ENCODE measurements at regions not wholly inside any gene's neighbourhood (a gene's known extent, or its start where the extent isn't known, plus 50 kb on each side); places are given as distances from the start of the nearest gene placed in this dataset.

DNA sequence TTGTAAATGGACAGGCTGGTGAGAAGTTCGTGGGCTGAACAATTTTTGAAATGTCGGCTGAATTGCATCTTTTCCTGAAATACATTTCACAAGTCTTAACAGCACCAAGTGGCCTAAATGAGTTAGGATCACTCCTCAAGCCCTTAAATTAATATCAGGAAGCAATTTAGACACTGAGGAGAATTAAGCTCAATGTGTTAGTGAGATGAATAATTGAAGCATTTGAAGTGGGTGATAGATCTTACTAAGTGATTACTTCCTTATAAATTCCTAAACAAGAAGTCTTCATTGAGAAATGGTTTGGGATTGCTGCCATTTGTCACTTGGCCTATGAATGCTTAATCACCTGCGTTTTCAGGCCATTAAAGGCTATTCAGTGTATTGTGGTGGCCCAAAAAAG is 116.8 kb downstream of the NAA11 start (continued):
- no peak for TF ChIP-seq RAD21 (conservative IDR thresholded peaks at IDR 0.05)
- TF ChIP-seq MXI1 (conservative IDR thresholded peaks at IDR 0.05; ENCODE audit: poor library complexity, severe bottlenecking), result no peak
- TF ChIP-seq EZH2 (IDR thresholded peaks at IDR 0.05; ENCODE audit: borderline replicate concordance, insufficient read depth, low read length, poor library complexity, severe bottlenecking), result no peak
- TF ChIP-seq POLR2AphosphoS5 (IDR thresholded peaks at IDR 0.05), result no peak

DNA sequence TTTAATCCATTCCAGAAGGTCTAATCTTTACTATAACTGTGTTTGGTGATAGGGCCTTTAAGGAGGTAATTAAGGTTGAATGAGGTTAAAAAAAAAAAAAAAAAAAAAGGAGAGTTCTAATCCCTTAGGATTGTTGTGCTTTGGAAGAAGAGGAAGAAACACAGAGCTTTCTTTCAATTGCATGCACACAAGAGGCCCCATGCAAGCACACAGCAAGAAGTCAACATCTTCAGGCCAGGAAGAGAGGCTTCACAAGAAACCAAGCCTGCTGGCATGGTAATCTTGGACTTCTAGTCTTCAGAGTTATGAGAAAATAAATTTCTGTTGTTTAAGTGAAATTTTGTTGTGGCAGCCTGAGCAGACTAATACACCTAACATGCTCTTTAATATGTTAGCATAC is 118.6 kb downstream of the NAA11 start:
- no peak overlapping the region for H3K4me2 ChIP-seq (ENCODE audit: low read length)
- H2AFZ ChIP-seq (ENCODE audit: low read depth, low read length), result no peak overlapping the region
- H3K4me3 ChIP-seq (ENCODE audit: low read length), result no peak overlapping the region
- H3K79me2 ChIP-seq (replicated peaks; ENCODE audit: insufficient read depth, low read length), result no peaks in the 10 kb centered on the region
- no peaks in the 10 kb centered on the region for H3K9me3 ChIP-seq (ENCODE audit: low read length)
- no peaks in the 10 kb centered on the region for H3K36me3 ChIP-seq (ENCODE audit: insufficient read depth, low read length)
- TF ChIP-seq, protein P1, sequence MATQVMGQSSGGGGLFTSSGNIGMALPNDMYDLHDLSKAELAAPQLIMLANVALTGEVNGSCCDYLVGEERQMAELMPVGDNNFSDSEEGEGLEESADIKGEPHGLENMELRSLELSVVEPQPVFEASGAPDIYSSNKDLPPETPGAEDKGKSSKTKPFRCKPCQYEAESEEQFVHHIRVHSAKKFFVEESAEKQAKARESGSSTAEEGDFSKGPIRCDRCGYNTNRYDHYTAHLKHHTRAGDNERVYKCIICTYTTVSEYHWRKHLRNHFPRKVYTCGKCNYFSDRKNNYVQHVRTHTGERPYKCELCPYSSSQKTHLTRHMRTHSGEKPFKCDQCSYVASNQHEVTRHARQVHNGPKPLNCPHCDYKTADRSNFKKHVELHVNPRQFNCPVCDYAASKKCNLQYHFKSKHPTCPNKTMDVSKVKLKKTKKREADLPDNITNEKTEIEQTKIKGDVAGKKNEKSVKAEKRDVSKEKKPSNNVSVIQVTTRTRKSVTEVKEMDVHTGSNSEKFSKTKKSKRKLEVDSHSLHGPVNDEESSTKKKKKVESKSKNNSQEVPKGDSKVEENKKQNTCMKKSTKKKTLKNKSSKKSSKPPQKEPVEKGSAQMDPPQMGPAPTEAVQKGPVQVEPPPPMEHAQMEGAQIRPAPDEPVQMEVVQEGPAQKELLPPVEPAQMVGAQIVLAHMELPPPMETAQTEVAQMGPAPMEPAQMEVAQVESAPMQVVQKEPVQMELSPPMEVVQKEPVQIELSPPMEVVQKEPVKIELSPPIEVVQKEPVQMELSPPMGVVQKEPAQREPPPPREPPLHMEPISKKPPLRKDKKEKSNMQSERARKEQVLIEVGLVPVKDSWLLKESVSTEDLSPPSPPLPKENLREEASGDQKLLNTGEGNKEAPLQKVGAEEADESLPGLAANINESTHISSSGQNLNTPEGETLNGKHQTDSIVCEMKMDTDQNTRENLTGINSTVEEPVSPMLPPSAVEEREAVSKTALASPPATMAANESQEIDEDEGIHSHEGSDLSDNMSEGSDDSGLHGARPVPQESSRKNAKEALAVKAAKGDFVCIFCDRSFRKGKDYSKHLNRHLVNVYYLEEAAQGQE (IDR thresholded peaks at IDR 0.05; ENCODE audit: borderline replicate concordance), result no peak
- TF ChIP-seq EZH2 (IDR thresholded peaks at IDR 0.05; ENCODE audit: borderline replicate concordance, insufficient read depth, low read length, poor library complexity, severe bottlenecking), result no peak
- no peak for TF ChIP-seq POLR2AphosphoS5 (IDR thresholded peaks at IDR 0.05)
- no peak for TF ChIP-seq TAF1 (IDR thresholded peaks at IDR 0.05; ENCODE audit: low read depth)
- no peak for TF ChIP-seq SMC3 (conservative IDR thresholded peaks at IDR 0.05; ENCODE audit: poor library complexity)
- no peaks in the 10 kb centered on the region for H4K20me1 ChIP-seq (ENCODE audit: insufficient read depth)
- H3K9me2 ChIP-seq (ENCODE audit: insufficient read depth, low read length), result no peaks in the 10 kb centered on the region
- no peak overlapping the region for H3K9ac ChIP-seq (ENCODE audit: low read length)
- no peaks in the 10 kb centered on the region for H3F3A ChIP-seq (ENCODE audit: insufficient read depth, low read length, poor library complexity, severe bottlenecking)
- no peak overlapping the region for H3K27ac ChIP-seq (ENCODE audit: low read length)
- H3K27me3 ChIP-seq (ENCODE audit: insufficient read depth, low read depth, low read length), result no peaks in the 10 kb centered on the region

GRCh38 chr4:79206660-79207059 is 119.2 kb downstream of the NAA11 start:
- Histone ChIP-seq H3K9me3 (ENCODE audit: low read length) (no peaks in the 10 kb centered on the region), H3K36me3 (ENCODE audit: insufficient read depth, low read length) (no peaks in the 10 kb centered on the region), H4K20me1 (ENCODE audit: insufficient read depth) (no peaks in the 10 kb centered on the region), H3K9me2 (ENCODE audit: insufficient read depth, low read length) (no peaks in the 10 kb centered on the region), H3K4me3 (ENCODE audit: low read length) (no peak overlapping the region), H3K9ac (ENCODE audit: low read length) (no peak overlapping the region), H3K27me3 (ENCODE audit: insufficient read depth, low read depth, low read length) (no peaks in the 10 kb centered on the region), H3K4me2 (ENCODE audit: low read length) (no peak overlapping the region), H3K27ac (ENCODE audit: low read length) (no peak overlapping the region), H3K79me2 (replicated peaks; ENCODE audit: insufficient read depth, low read length) (no peaks in the 10 kb centered on the region), H2AFZ (ENCODE audit: low read depth, low read length) (no peak overlapping the region), H3F3A (ENCODE audit: insufficient read depth, low read length, poor library complexity, severe bottlenecking) (no peaks in the 10 kb centered on the region)
- TF ChIP-seq, protein P1 (IDR thresholded peaks at IDR 0.05; ENCODE audit: borderline replicate concordance), result no peak
- TF ChIP-seq SMC3 (conservative IDR thresholded peaks at IDR 0.05; ENCODE audit: poor library complexity) (no peak), MXI1 (conservative IDR thresholded peaks at IDR 0.05; ENCODE audit: poor library complexity, severe bottlenecking) (no peak), EZH2 (IDR thresholded peaks at IDR 0.05; ENCODE audit: borderline replicate concordance, insufficient read depth, low read length, poor library complexity, severe bottlenecking) (no peak), TAF1 (IDR thresholded peaks at IDR 0.05; ENCODE audit: low read depth) (no peak), EP300 (conservative IDR thresholded peaks at IDR 0.05; ENCODE audit: poor library complexity, severe bottlenecking) (no peak), RAD21 (conservative IDR thresholded peaks at IDR 0.05) (no peak), CTCF (IDR thresholded peaks at IDR 0.05; ENCODE audit: poor library complexity, severe bottlenecking) (no peak), POLR2AphosphoS5 (IDR thresholded peaks at IDR 0.05) (no peak)
